OCI-LY7 (cell line): ENCODE measurements at regions not wholly inside any gene's neighbourhood (a gene's known extent, or its start where the extent isn't known, plus 50 kb on each side); places are given as distances from the start of the nearest gene placed in this dataset.

ENCODE experiments used
- BruUV-seq: library from RNA; stranded (reverse); fragments of 400-500 nt; replicated peaks from 2 replicates; lab custom pipeline; 2021; lab: Mats Ljungman, UMichigan
- CTCF ChIA-PET: fragments of 300-600 bp; sonication (Branson Sonifier 250); formaldehyde crosslinking; loops from one replicate; lab custom pipeline; 2022; ENCODE audit warnings: antibody characterized with exemption; ENCODE audit not compliant: unreplicated experiment; lab: Charles Lee
- POLR2A ChIA-PET: fragments of 300-600 bp; sonication (Branson Sonifier 250); formaldehyde crosslinking; loops from one replicate; lab custom pipeline; 2022; ENCODE audit warnings: antibody characterized with exemption; lab: Charles Lee
- DNase-seq: peaks from one replicate; pipeline ENCODE4 v3.0.0-alpha.2; 2015; ENCODE audit warnings: low spot score
- H2AFZ ChIP-seq: fragments of 200-600 bp; sonication (generic), shearing (Covaris generic); 2 replicates; pipeline ENCODE4 v1.6.1; 2014; ENCODE audit warnings: mild to moderate bottlenecking, antibody characterized with exemption, low read length, moderate library complexity
- H3K27ac ChIP-seq: fragments of 200-600 bp; sonication (generic); 2 replicates; pipeline ENCODE4 v1.5.1; 2014; ENCODE audit warnings: mixed run types, low read depth, mild to moderate bottlenecking, moderate library complexity, low read length, inconsistent platforms; ENCODE audit not compliant: poor library complexity, severe bottlenecking
- H3K36me3 ChIP-seq: fragments of 200-600 bp; sonication (generic); 2 replicates; pipeline ENCODE4 v1.6.1; 2014; ENCODE audit warnings: mild to moderate bottlenecking, antibody characterized with exemption, low read length, moderate library complexity, mixed read lengths; ENCODE audit not compliant: insufficient read depth
- H3K4me1 ChIP-seq: fragments of 200-600 bp; sonication (generic); 2 replicates; pipeline ENCODE4 v1.5.1; 2014; ENCODE audit warnings: mild to moderate bottlenecking, low read length; ENCODE audit not compliant: insufficient read depth, poor library complexity, severe bottlenecking
- H3K4me2 ChIP-seq: fragments of 200-600 bp; sonication (generic); 2 replicates; pipeline ENCODE4 v1.6.1; 2014; ENCODE audit warnings: mild to moderate bottlenecking, low read length
- H3K4me3 ChIP-seq: fragments of 200-600 bp; sonication (generic); 2 replicates; pipeline ENCODE4 v1.5.1; 2014; ENCODE audit warnings: mild to moderate bottlenecking, low read depth, low read length; ENCODE audit not compliant: poor library complexity, severe bottlenecking
- H3K79me2 ChIP-seq: fragments of 200-600 bp; sonication (generic); 2 replicates; pipeline ENCODE4 v1.6.1; 2016; ENCODE audit warnings: low read depth, mild to moderate bottlenecking, low read length, moderate library complexity, mixed read lengths; ENCODE audit not compliant: insufficient read depth
- H3K9me2 ChIP-seq: fragments of 200-600 bp; sonication (generic); 2 replicates; pipeline ENCODE4 v1.6.1; 2016; ENCODE audit warnings: mild to moderate bottlenecking, low read length, mixed read lengths; ENCODE audit not compliant: insufficient read depth
- H3K9me3 ChIP-seq: fragments of 200-600 bp; sonication (generic); 2 replicates; pipeline ENCODE4 v1.6.1; 2014; ENCODE audit warnings: mild to moderate bottlenecking, mixed run types, low read length, mixed read lengths
- H4K20me1 ChIP-seq: fragments of 200-600 bp; sonication (generic); 2 replicates; pipeline ENCODE4 v1.6.1; 2014; ENCODE audit warnings: mild to moderate bottlenecking, antibody characterized with exemption, low read length, moderate library complexity, mixed read lengths; ENCODE audit not compliant: insufficient read depth
- EZH2phosphoT487 ChIP-seq: fragments of 200-600 bp; sonication (generic); IDR thresholded peaks from 2 replicates; pipeline ENCODE4 v1.6.1; 2018; ENCODE audit warnings: low read depth, borderline replicate concordance, mild to moderate bottlenecking, mixed run types, antibody characterized with exemption, low read length, moderate library complexity, mixed read lengths
- intact Hi-C: fragments of 100-400 bp; cut with micrococcal nuclease; formaldehyde crosslinking; loops from one replicate; pipeline ENCODE4 v1.10.0; 2022; ENCODE audit not compliant: unreplicated experiment
- TF ChIP-seq, protein P1 (sequence below): fragments of 200-600 bp; sonication (generic); conservative IDR thresholded peaks from 2 replicates; pipeline ENCODE4 v1.5.1; 2014; ENCODE audit warnings: mild to moderate bottlenecking, antibody characterized with exemption, low read length, moderate library complexity, mixed read lengths

DNA sequence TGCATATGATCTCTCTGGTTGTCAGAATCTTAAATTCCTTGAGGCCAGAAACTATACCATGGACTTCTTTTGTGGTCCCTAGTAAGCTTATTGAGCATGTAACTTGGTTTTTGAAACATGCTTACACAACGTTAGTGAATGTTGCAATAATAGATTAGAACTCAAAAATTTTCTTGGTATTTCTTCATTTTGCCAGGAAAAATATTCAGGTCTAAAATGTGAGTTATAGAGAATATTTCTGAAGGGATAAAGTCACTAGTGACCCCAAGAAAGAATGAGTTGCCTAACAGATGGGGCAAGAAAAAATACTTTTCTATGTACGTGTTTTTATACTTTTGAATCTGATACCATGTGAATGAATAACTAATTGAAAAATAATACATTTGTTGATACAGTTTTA, 195.4 kb downstream of the TFAP2A start:
- TF ChIP-seq EZH2phosphoT487 = no peak
- TF ChIP-seq, protein P1, sequence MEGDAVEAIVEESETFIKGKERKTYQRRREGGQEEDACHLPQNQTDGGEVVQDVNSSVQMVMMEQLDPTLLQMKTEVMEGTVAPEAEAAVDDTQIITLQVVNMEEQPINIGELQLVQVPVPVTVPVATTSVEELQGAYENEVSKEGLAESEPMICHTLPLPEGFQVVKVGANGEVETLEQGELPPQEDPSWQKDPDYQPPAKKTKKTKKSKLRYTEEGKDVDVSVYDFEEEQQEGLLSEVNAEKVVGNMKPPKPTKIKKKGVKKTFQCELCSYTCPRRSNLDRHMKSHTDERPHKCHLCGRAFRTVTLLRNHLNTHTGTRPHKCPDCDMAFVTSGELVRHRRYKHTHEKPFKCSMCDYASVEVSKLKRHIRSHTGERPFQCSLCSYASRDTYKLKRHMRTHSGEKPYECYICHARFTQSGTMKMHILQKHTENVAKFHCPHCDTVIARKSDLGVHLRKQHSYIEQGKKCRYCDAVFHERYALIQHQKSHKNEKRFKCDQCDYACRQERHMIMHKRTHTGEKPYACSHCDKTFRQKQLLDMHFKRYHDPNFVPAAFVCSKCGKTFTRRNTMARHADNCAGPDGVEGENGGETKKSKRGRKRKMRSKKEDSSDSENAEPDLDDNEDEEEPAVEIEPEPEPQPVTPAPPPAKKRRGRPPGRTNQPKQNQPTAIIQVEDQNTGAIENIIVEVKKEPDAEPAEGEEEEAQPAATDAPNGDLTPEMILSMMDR = no peak
- Histone ChIP-seq H3K4me3 (no peak overlapping the region), H4K20me1 (no peaks in the 10 kb centered on the region), H3K4me1 (no peaks in the 10 kb centered on the region), H3K27ac (no peak overlapping the region), H3K36me3 (no peaks in the 10 kb centered on the region), H3K9me2 (no peaks in the 10 kb centered on the region), H2AFZ (no peak overlapping the region), H3K9me3 (no peaks in the 10 kb centered on the region), H3K4me2 (no peak overlapping the region), H3K79me2 (no peaks in the 10 kb centered on the region)
- no TSS peak for BruUV-seq
- POLR2A ChIA-PET = no interaction called here
- no peak for DNase-seq
- CTCF ChIA-PET = no interaction called here
- intact Hi-C loops = no loop called here

DNA sequence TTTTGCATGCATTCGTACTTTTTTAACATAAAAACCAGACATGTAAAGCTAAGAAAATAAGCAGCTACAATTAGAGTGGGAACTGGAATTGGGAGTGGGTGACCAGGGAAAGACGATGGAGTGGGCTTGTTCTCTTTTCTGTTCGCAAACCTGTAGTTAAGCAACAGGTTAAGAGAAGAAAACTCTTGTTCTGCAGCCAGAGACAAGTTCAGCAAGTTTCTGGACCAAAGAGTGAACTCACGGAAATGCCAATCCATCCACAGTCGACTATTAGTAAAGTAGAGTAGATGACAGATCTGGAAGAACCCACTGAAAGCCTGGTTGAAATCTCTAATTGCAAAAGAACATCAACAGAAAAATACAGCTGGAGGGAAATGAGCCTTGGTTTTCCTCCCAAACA, 197.8 kb downstream of the TFAP2A start:
- intact Hi-C loops = no loop called here
- H3K4me1 ChIP-seq = no peaks in the 10 kb centered on the region
- ChIA-PET POLR2A (no interaction called here), CTCF (no interaction called here)
- no peak overlapping the region for H3K4me2 ChIP-seq
- H3K27ac ChIP-seq = no peak overlapping the region
- H3K4me3 ChIP-seq = no peak overlapping the region
- no peaks in the 10 kb centered on the region for H4K20me1 ChIP-seq
- H3K79me2 ChIP-seq = no peaks in the 10 kb centered on the region
- TF ChIP-seq, protein P1 = no peak
- no peak for TF ChIP-seq EZH2phosphoT487
- H3K9me2 ChIP-seq = no peaks in the 10 kb centered on the region
- BruUV-seq = no TSS peak
- H3K9me3 ChIP-seq = no peaks in the 10 kb centered on the region
- no peaks in the 10 kb centered on the region for H3K36me3 ChIP-seq
- DNase-seq = no peak
- H2AFZ ChIP-seq = no peak overlapping the region

DNA sequence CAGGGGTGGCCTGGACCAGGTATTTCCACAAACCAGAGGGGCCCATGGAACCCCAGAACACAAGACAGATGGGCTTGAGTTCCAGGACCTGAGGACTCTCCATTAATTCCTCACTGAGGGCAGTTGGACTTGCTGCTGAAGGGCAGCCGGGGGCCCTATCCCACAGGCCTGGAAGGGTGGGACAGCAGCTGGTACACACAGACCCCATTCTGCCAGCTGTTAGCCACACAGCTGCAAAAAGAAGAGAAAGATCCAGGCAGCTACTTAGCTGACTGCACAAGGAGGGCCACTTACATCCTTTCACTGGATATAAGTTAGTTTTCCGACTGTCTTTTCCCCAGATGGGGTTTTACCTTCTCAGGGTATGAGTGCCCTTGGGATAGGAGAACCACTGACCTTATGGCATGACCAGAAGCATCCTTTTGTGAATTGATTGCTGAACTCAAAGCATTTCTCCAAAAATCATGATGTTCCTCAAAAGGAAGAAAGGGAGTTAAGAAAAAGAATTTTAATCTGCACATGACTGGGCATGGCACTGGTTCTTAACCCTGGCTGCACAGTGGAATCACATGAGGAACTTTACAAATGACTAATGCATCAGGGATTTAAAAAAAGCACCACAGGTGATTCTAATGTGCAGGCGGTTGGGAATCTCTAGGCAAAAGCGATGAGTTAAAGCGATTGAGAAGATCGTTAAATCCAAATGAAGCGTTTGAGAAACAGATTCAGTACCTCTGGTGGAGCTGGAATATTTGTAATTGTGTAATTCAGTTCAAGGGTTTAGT, 199.4 kb downstream of the TFAP2A start:
- no TSS peak for BruUV-seq
- Histone ChIP-seq H3K36me3 (no peaks in the 10 kb centered on the region), H3K27ac (no peak overlapping the region), H3K79me2 (no peaks in the 10 kb centered on the region), H3K9me2 (no peaks in the 10 kb centered on the region), H4K20me1 (no peaks in the 10 kb centered on the region), H3K4me2 (no peak overlapping the region), H3K9me3 (no peaks in the 10 kb centered on the region), H3K4me1 (no peaks in the 10 kb centered on the region), H2AFZ (no peak overlapping the region), H3K4me3 (no peak overlapping the region)
- ChIA-PET CTCF (no interaction called here), POLR2A (no interaction called here)
- no peak for TF ChIP-seq EZH2phosphoT487
- TF ChIP-seq, protein P1 = no peak
- no peak for DNase-seq
- intact Hi-C loops = no loop called here
